ENCODE measurements at regions not wholly inside any gene's neighbourhood (a gene's known extent, or its start where the extent isn't known, plus 50 kb on each side); places are given as distances from the start of the nearest gene placed in this dataset.

- no peak for DNase-seq
- no peak for TF ChIP-seq CTCF (IDR thresholded peaks at IDR 0.05)
- peaks cover 0 to 2% (median 0%) of the 10 kb centered on the region in 7 donors for H3K9me3 Mint-ChIP-seq
- no peak overlapping the region for H3K4me3 ChIP-seq (replicated peaks in 1 of 3; ENCODE audit: low read depth in 2 of 3, low read length in 3 of 3)
- H3K9ac ChIP-seq (ENCODE audit: insufficient read depth, low read length, poor library complexity, severe bottlenecking) = no peak overlapping the region
- no peaks in the 10 kb centered on the region for H3K79me2 ChIP-seq (ENCODE audit: insufficient read depth, low read length)
- H2AFZ ChIP-seq (ENCODE audit: insufficient read depth, low read depth, low read length, poor library complexity, severe bottlenecking) = no peak overlapping the region
- peaks cover 0 to 2% (median 0%) of the 10 kb centered on the region in 3 donors for H3K27me3 Mint-ChIP-seq (ENCODE audit: low read depth in 3 of 3)
- no peaks in the 10 kb centered on the region for H3K9me3 ChIP-seq (replicated peaks in 1 of 2; ENCODE audit: control insufficient read depth in 1 of 2, insufficient read depth in 1 of 2, low read length in 2 of 2)
- H3K4me1 ChIP-seq (ENCODE audit: control insufficient read depth in 1 of 2, insufficient read depth in 2 of 2, low read length in 2 of 2) = no peaks in the 10 kb centered on the region
- no peaks in the 10 kb centered on the region for H4K20me1 ChIP-seq (ENCODE audit: insufficient read depth, low read length)
- intact Hi-C loops (cut with micrococcal nuclease) = no loop called here
- H3K4me1 Mint-ChIP-seq = no peaks in the 10 kb centered on the region
- H3K27ac Mint-ChIP-seq = no peak overlapping the region
- no peak overlapping the region for H3K4me3 Mint-ChIP-seq
- H3K4me2 ChIP-seq (replicated peaks; ENCODE audit: extremely low read depth, low read length, poor library complexity, severe bottlenecking) = no peak overlapping the region
- H3K27ac ChIP-seq (ENCODE audit: low read depth in 1 of 2, low read length in 2 of 2) = no peak overlapping the region
- WGBS (ENCODE audit: insufficient coverage) = no CpG with 5 or more reads among the region's 4 CpGs
- no peaks in the 10 kb centered on the region for H3K27me3 ChIP-seq (ENCODE audit: control insufficient read depth in 2 of 2, insufficient read depth in 2 of 2, low read length in 2 of 2)
- H3K36me3 Mint-ChIP-seq = no peaks in the 10 kb centered on the region
- H3K36me3 ChIP-seq (replicated peaks in 1 of 2; ENCODE audit: control insufficient read depth in 1 of 2, insufficient read depth in 2 of 2, low read length in 2 of 2) = no peaks in the 10 kb centered on the region
Observed at GRCh38 chr3:74537164-74537563, 77.3 kb downstream of the CNTN3 start.

- no peak overlapping the region for H2AFZ ChIP-seq (ENCODE audit: insufficient read depth, low read depth, low read length, poor library complexity, severe bottlenecking)
- no peak overlapping the region for H3K27ac ChIP-seq (ENCODE audit: low read depth in 1 of 2, low read length in 2 of 2)
- no peaks in the 10 kb centered on the region for H3K79me2 ChIP-seq (ENCODE audit: insufficient read depth, low read length)
- H3K4me3 ChIP-seq (replicated peaks in 1 of 3; ENCODE audit: low read depth in 2 of 3, low read length in 3 of 3) = no peak overlapping the region
- Mint-ChIP-seq H3K27ac (no peak overlapping the region), H3K9me3 (peaks cover 0 to 3% (median 0%) of the 10 kb centered on the region in 7 donors), H3K4me1 (no peaks in the 10 kb centered on the region), H3K4me3 (no peak overlapping the region), H3K36me3 (no peaks in the 10 kb centered on the region), H3K27me3 (ENCODE audit: low read depth in 3 of 3) (peaks cover 0 to 2% (median 0%) of the 10 kb centered on the region in 3 donors)
- H3K27me3 ChIP-seq (ENCODE audit: control insufficient read depth in 2 of 2, insufficient read depth in 2 of 2, low read length in 2 of 2) = no peaks in the 10 kb centered on the region
- H4K20me1 ChIP-seq (ENCODE audit: insufficient read depth, low read length) = no peaks in the 10 kb centered on the region
- intact Hi-C loops (cut with micrococcal nuclease) = no loop called here
- no peak for TF ChIP-seq CTCF (IDR thresholded peaks at IDR 0.05)
- H3K36me3 ChIP-seq (replicated peaks in 1 of 2; ENCODE audit: control insufficient read depth in 1 of 2, insufficient read depth in 2 of 2, low read length in 2 of 2) = no peaks in the 10 kb centered on the region
- no peak overlapping the region for H3K4me2 ChIP-seq (replicated peaks; ENCODE audit: extremely low read depth, low read length, poor library complexity, severe bottlenecking)
- no peak for DNase-seq
- no peaks in the 10 kb centered on the region for H3K4me1 ChIP-seq (ENCODE audit: control insufficient read depth in 1 of 2, insufficient read depth in 2 of 2, low read length in 2 of 2)
- WGBS (ENCODE audit: insufficient coverage) = 83% methylated on average over 2 of the region's 3 CpGs
- no peaks in the 10 kb centered on the region for H3K9me3 ChIP-seq (replicated peaks in 1 of 2; ENCODE audit: control insufficient read depth in 1 of 2, insufficient read depth in 1 of 2, low read length in 2 of 2)
- H3K9ac ChIP-seq (ENCODE audit: insufficient read depth, low read length, poor library complexity, severe bottlenecking) = no peak overlapping the region
Observed at GRCh38 chr3:74535281-74535680, 79.2 kb downstream of the CNTN3 start.

All from CD14-positive monocyte (primary cell).